ENCODE measurements at regions not wholly inside any gene's neighbourhood (a gene's known extent, or its start where the extent isn't known, plus 50 kb on each side); places are given as distances from the start of the nearest gene placed in this dataset.
"Not testable (repeated sequence)": the region's sequence is repeated elsewhere in the genome, so short reads cannot be mapped to it uniquely, and the experiment has no call there.

GRCh38 chr2:226190479-226191252 is 609.0 kb downstream of the IRS1 start:
- no peak for ATAC-seq

- no peak for ATAC-seq
Measured at GRCh38 chr2:226189061-226189460, 610.6 kb downstream of the IRS1 start.

GRCh38 chr2:226187616-226188015 is 612.0 kb downstream of the IRS1 start:
- no peak for ATAC-seq

- no peak for ATAC-seq
Measured at GRCh38 chr2:226187156-226187555, 612.5 kb downstream of the IRS1 start.

GRCh38 chr2:226185616-226186211 is 613.9 kb downstream of the IRS1 start:
- ATAC-seq, result no peak

- no peak for ATAC-seq
Measured at GRCh38 chr2:226184940-226185615, 614.5 kb downstream of the IRS1 start.

GRCh38 chr2:226184540-226184939 is 615.1 kb downstream of the IRS1 start:
- no peak for ATAC-seq

- no peak for ATAC-seq
Measured at GRCh38 chr2:226183550-226183949, 616.1 kb downstream of the IRS1 start.

- ATAC-seq, result no peak
Measured at GRCh38 chr2:226183033-226183432, 616.6 kb downstream of the IRS1 start.

- ATAC-seq, result no peak
Measured at GRCh38 chr2:226181909-226182308, 617.7 kb downstream of the IRS1 start.

- no peak for ATAC-seq
Measured at GRCh38 chr2:226180281-226180884, 619.2 kb downstream of the IRS1 start.

GRCh38 chr2:226179010-226179409 is 620.6 kb downstream of the IRS1 start:
- ATAC-seq, result no peak

- no peak for ATAC-seq
Measured at GRCh38 chr2:226176283-226176984, 623.2 kb downstream of the IRS1 start.

- no peak for ATAC-seq
Measured at GRCh38 chr2:226174390-226174789, 625.2 kb downstream of the IRS1 start.

GRCh38 chr2:226172939-226173338 is 626.7 kb downstream of the IRS1 start:
- no peak for ATAC-seq

- ATAC-seq, result no peak
Measured at GRCh38 chr2:226172309-226172708, 627.3 kb downstream of the IRS1 start.

GRCh38 chr2:226169751-226170581 is 629.7 kb downstream of the IRS1 start:
- ATAC-seq, result no peak

GRCh38 chr2:226168496-226169160 is 631.0 kb downstream of the IRS1 start:
- no peak for ATAC-seq

- ATAC-seq, result no peak
Measured at GRCh38 chr2:226164512-226164911, 635.1 kb downstream of the IRS1 start.

GRCh38 chr2:226160617-226161016 is 639.0 kb downstream of the IRS1 start:
- ATAC-seq, result not testable (repeated sequence)

- no peak for ATAC-seq
Measured at GRCh38 chr2:226159875-226160479, 639.6 kb downstream of the IRS1 start.

Measured in esophagus mucosa (tissue), 1 donor.